Lower leg skin (tissue), 4 donors: ENCODE measurements at regions not wholly inside any gene's neighbourhood (a gene's known extent, or its start where the extent isn't known, plus 50 kb on each side); places are given as distances from the start of the nearest gene placed in this dataset.

ENCODE experiments used
- DNase-seq, 2 donors: peaks; one replicate each; pipeline ENCODE4 v3.0.0-alpha.2; 2019; ENCODE audit warnings: low spot score in 2 of 2
- H3K4me3 ChIP-seq: fragments of 200-600 bp; sonication (generic); 2 replicates; pipeline ENCODE4 v1.5.1; 2017; ENCODE audit warnings: mild to moderate bottlenecking, low read depth; ENCODE audit not compliant: poor library complexity, severe bottlenecking
- CTCF ChIP-seq, 3 donors: fragments of 450-650 bp; IDR thresholded peaks; one replicate each; pipeline ENCODE4 v1.5.1; 2016; ENCODE audit warnings: antibody characterized with exemption in 3 of 3, mild to moderate bottlenecking in 3 of 3, moderate library complexity in 2 of 3
- POLR2A ChIP-seq, 2 donors: fragments of 450-650 bp; IDR thresholded peaks; one replicate each; pipeline ENCODE4 v1.6.1; 2016 to 2017; ENCODE audit warnings: antibody characterized with exemption in 2 of 2, mild to moderate bottlenecking in 1 of 2, moderate library complexity in 1 of 2
- WGBS, 2 donors: methylation state at CpG; one replicate each; pipeline ENCODE4 v1.1.5; 2018; 5-methylcytosine and 5-hydroxymethylcytosine counted together
- intact Hi-C: fragments of 100-400 bp; cut with DNase I; formaldehyde crosslinking; loops from one replicate; pipeline ENCODE4 v1.15.0; 2023; ENCODE audit warnings: low total_unique reads

DNA sequence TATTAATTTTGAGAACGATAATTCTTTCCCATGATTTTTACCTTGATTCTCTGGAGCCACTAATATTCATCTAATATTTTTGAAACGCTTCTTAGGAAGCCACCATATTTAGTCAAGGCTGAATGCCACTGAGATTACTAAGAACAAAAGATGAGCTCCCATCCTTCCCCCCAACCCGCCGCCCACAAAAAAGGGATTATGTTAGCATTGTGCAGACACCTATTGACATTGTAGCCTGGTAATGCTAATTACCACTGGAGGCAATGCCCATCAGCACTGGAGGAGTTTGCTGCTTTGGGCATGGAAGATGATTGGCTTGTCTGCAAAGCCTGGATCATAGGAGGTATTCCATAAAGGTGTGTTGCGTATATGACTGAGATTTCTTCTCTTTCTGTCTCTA lies 739.1 kb upstream of the WWC1 start:
- intact Hi-C loops: no loop called here

GRCh38 chr5:167553511-167553910 lies 737.9 kb upstream of the WWC1 start:
- no peak for DNase-seq
- H3K4me3 ChIP-seq: no peak overlapping the region
- WGBS, 2 donors: 82 to 90% methylated on average over 2 of the region's 2 CpGs
- intact Hi-C loops: no loop called here
- TF ChIP-seq POLR2A (IDR thresholded peaks at IDR 0.05): no peak
- TF ChIP-seq CTCF (IDR thresholded peaks at IDR 0.05): no peak

More for the DNA sequence above, 739.1 kb upstream of the WWC1 start:
- DNase-seq: no peak
- WGBS, 2 donors: 94 to 95% methylated on average over 5 of the region's 5 CpGs
- H3K4me3 ChIP-seq: no peak overlapping the region
- TF ChIP-seq POLR2A (IDR thresholded peaks at IDR 0.05): no peak
- no peak for TF ChIP-seq CTCF (IDR thresholded peaks at IDR 0.05)

GRCh38 chr5:167554564-167555290 lies 736.7 kb upstream of the WWC1 start:
- 93 to 94% methylated on average over 7 of the region's 7 CpGs for WGBS, 2 donors
- no peak overlapping the region for H3K4me3 ChIP-seq
- no peak for DNase-seq
- TF ChIP-seq POLR2A (IDR thresholded peaks at IDR 0.05) (no peak), CTCF (IDR thresholded peaks at IDR 0.05) (no peak)
- intact Hi-C loops: no loop called here

DNA sequence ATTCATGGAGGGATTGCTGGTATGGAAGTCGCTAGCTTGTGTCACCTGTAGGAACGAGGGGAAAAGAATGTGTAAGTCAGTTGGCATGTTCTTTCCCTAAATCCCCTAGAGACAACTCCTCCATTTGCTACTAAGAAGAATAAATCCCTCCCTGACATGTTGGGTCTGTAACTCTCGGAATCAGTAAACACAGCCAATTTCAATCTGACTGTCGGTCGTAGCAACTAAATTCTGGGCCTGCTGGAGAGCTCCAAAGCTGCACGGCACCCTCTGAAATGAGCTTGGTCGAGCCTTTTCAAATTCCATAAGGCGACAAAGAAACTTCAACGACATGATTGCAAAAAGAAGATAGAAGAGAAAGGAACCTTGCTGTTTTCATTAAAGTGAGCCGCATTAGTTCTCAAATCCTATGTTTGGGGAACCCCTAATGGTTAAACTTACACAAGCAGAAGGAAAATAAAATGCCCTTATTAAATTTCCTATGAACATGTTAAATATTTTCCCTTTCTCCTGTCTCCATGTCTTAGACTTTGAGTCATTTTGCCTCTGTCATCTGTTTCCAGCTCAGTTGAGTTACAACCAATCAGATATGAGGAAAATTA lies 735.8 kb upstream of the WWC1 start:
- intact Hi-C loops: no loop called here
- 66 to 67% methylated on average over 10 of the region's 10 CpGs for WGBS, 2 donors
- no peak for TF ChIP-seq CTCF (IDR thresholded peaks at IDR 0.05)
- TF ChIP-seq POLR2A (IDR thresholded peaks at IDR 0.05): no peak
- DNase-seq: no peak
- H3K4me3 ChIP-seq: no peak overlapping the region

GRCh38 chr5:167557359-167557758 lies 734.1 kb upstream of the WWC1 start:
- H3K4me3 ChIP-seq: no peak overlapping the region
- no peak for TF ChIP-seq CTCF (IDR thresholded peaks at IDR 0.05)
- TF ChIP-seq POLR2A (IDR thresholded peaks at IDR 0.05): no peak
- intact Hi-C loops: no loop called here
- 58 to 69% methylated on average over 2 of the region's 2 CpGs for WGBS, 2 donors
- no peak for DNase-seq
